ENCODE measurements at regions not wholly inside any gene's neighbourhood (a gene's known extent, or its start where the extent isn't known, plus 50 kb on each side); places are given as distances from the start of the nearest gene placed in this dataset.
"Not testable (repeated sequence)": the region's sequence is repeated elsewhere in the genome, so short reads cannot be mapped to it uniquely, and the experiment has no call there.

GRCh38 chrY:19535697-19536096, 208.8 kb downstream of the KDM5D start:
- DNase-seq (ENCODE audit: low spot score): not testable (repeated sequence)

GRCh38 chrY:19521976-19522375, 222.6 kb downstream of the KDM5D start:
- no peak for DNase-seq (ENCODE audit: low spot score)

GRCh38 chrY:19503092-19503449, 241.5 kb downstream of the KDM5D start:
- no peak for DNase-seq (ENCODE audit: low spot score)

- no peak for DNase-seq (ENCODE audit: low spot score)
Observed at GRCh38 chrY:19502169-19503091, 242.1 kb downstream of the KDM5D start.

- DNase-seq (ENCODE audit: low spot score): no peak
Observed at GRCh38 chrY:19498556-19498955, 246.0 kb downstream of the KDM5D start.

- no peak for DNase-seq (ENCODE audit: low spot score)
Observed at GRCh38 chrY:19487494-19487893, 257.0 kb downstream of the KDM5D start.

- no peak for DNase-seq (ENCODE audit: low spot score)
Observed at GRCh38 chrY:19484997-19485396, 259.5 kb downstream of the KDM5D start.

GRCh38 chrY:19479141-19479540, 265.4 kb downstream of the KDM5D start:
- DNase-seq (ENCODE audit: low spot score): no peak

- DNase-seq (ENCODE audit: low spot score): no peak
Observed at GRCh38 chrY:19477959-19478358, 266.6 kb downstream of the KDM5D start.

- DNase-seq (ENCODE audit: low spot score): no peak
Observed at GRCh38 chrY:19465809-19466208, 278.7 kb downstream of the KDM5D start.

GRCh38 chrY:19456855-19457448, 287.6 kb downstream of the KDM5D start:
- DNase-seq (ENCODE audit: low spot score): no peak

GRCh38 chrY:19433059-19433458, 311.5 kb downstream of the KDM5D start:
- DNase-seq (ENCODE audit: low spot score): peak; percentile 27

GRCh38 chrY:19427736-19428518, 316.6 kb downstream of the KDM5D start:
- DNase-seq (ENCODE audit: low spot score): no peak

GRCh38 chrY:19427191-19427590, 317.3 kb downstream of the KDM5D start:
- DNase-seq (ENCODE audit: low spot score): not testable (repeated sequence)

GRCh38 chrY:19410980-19411766, 333.4 kb downstream of the KDM5D start:
- no peak for DNase-seq (ENCODE audit: low spot score)

- DNase-seq (ENCODE audit: low spot score): no peak
Observed at GRCh38 chrY:19406246-19406645, 338.3 kb downstream of the KDM5D start.

- DNase-seq (ENCODE audit: low spot score): no peak
Observed at GRCh38 chrY:19405598-19405997, 338.9 kb downstream of the KDM5D start.

GRCh38 chrY:19392876-19393275, 351.6 kb downstream of the KDM5D start:
- no peak for DNase-seq (ENCODE audit: low spot score)

GRCh38 chrY:19391922-19392321, 352.6 kb downstream of the KDM5D start:
- no peak for DNase-seq (ENCODE audit: low spot score)

GRCh38 chrY:19365321-19365720, 379.2 kb downstream of the KDM5D start:
- DNase-seq (ENCODE audit: low spot score): no peak

GRCh38 chrY:19357249-19357648, 387.3 kb downstream of the KDM5D start:
- no peak for DNase-seq (ENCODE audit: low spot score)

GRCh38 chrY:19356735-19357134, 387.8 kb downstream of the KDM5D start:
- DNase-seq (ENCODE audit: low spot score): no peak
